Liver (tissue), 8 donors: ENCODE measurements at regions not wholly inside any gene's neighbourhood (a gene's known extent, or its start where the extent isn't known, plus 50 kb on each side); places are given as distances from the start of the nearest gene placed in this dataset.
A peak's percentile ranks its signal among the peaks of the same experiment; 100 is the strongest.

Experiments used
- DNase-seq: peaks from one replicate; pipeline ENCODE4 v3.0.0-alpha.2; 2017; ENCODE audit warnings: low spot score
- H3K27ac ChIP-seq, 2 donors: one replicate each; pipeline ENCODE4 v1.7.0; 2013; ENCODE audit warnings: inconsistent platforms in 2 of 2, low read length in 2 of 2, control low read depth in 1 of 2, low read depth in 1 of 2, mild to moderate bottlenecking in 1 of 2
- H3K27me3 ChIP-seq, 4 donors: one replicate each; pipeline versions ENCODE4 v1.6.1 to v1.7.0; 2013; ENCODE audit warnings: low read length in 3 of 4, inconsistent platforms in 1 of 4, mild to moderate bottlenecking in 1 of 4, moderate library complexity in 1 of 4; ENCODE audit not compliant: control insufficient read depth in 4 of 4, insufficient read depth in 4 of 4
- H3K36me3 ChIP-seq, 4 donors: one replicate each; pipeline versions ENCODE4 v1.6.1 to v1.7.0; 2013; ENCODE audit warnings: low read length in 3 of 4, mild to moderate bottlenecking in 3 of 4, low read depth in 1 of 4, moderate library complexity in 1 of 4; ENCODE audit not compliant: control insufficient read depth in 4 of 4, insufficient read depth in 3 of 4
- H3K4me1 ChIP-seq, 4 donors: one replicate each; pipeline versions ENCODE4 v1.6.1 to v1.7.0; 2013; ENCODE audit warnings: low read length in 3 of 4, mild to moderate bottlenecking in 3 of 4, moderate library complexity in 1 of 4; ENCODE audit not compliant: control insufficient read depth in 4 of 4, insufficient read depth in 4 of 4
- H3K4me3 ChIP-seq, 3 donors: one replicate each; pipeline versions ENCODE4 v1.6.1 to v1.7.0; 2013; ENCODE audit warnings: low read length in 3 of 3, control low read depth in 1 of 3, low read depth in 1 of 3, mild to moderate bottlenecking in 1 of 3
- H3K9ac ChIP-seq, 2 donors: one replicate each; pipeline ENCODE4 v1.7.0; 2013; ENCODE audit warnings: low read length in 2 of 2, mild to moderate bottlenecking in 2 of 2, moderate library complexity in 2 of 2, control low read depth in 1 of 2, low read depth in 1 of 2
- H3K9me3 ChIP-seq, 4 donors: one replicate each; pipeline versions ENCODE4 v1.6.1 to v1.7.0; 2013; ENCODE audit warnings: low read length in 3 of 4; ENCODE audit not compliant: control insufficient read depth in 4 of 4
- ATF3 ChIP-seq: IDR thresholded peaks from 2 replicates; pipeline ENCODE4 v1.6.1; 2016; ENCODE audit warnings: antibody characterized with exemption
- CTCF ChIP-seq: fragments of 150-350 bp; IDR thresholded peaks from 2 replicates; pipeline ENCODE4 v1.5.1; 2017; ENCODE audit warnings: improper control_type of control experiment, low read depth, low read length; ENCODE audit not compliant: missing input control
- EGR1 ChIP-seq, 2 donors: IDR thresholded peaks; 2 replicates each; pipeline ENCODE4 v1.6.1; 2016 to 2018; ENCODE audit warnings: antibody characterized with exemption in 2 of 2, low read depth in 2 of 2
- FOXA1 ChIP-seq: IDR thresholded peaks from 2 replicates; pipeline ENCODE4 v1.6.1; 2016; ENCODE audit warnings: antibody characterized with exemption
- FOXA2 ChIP-seq: IDR thresholded peaks from 2 replicates; pipeline ENCODE4 v1.6.1; 2016; ENCODE audit warnings: antibody characterized with exemption
- GABPA ChIP-seq, 2 donors: IDR thresholded peaks in 1 of 2; conservative IDR thresholded peaks in 1 of 2; 2 replicates each; pipeline ENCODE4 v1.6.1; 2016; ENCODE audit warnings: antibody characterized with exemption in 2 of 2, mild to moderate bottlenecking in 1 of 2, moderate library complexity in 1 of 2
- HNF4A ChIP-seq, 2 donors: conservative IDR thresholded peaks; 2 replicates each; pipeline ENCODE4 v1.6.1; 2016; ENCODE audit warnings: antibody characterized with exemption in 2 of 2, mild to moderate bottlenecking in 2 of 2
- HNF4G ChIP-seq: IDR thresholded peaks from 2 replicates; pipeline ENCODE4 v1.6.1; 2016; ENCODE audit warnings: antibody characterized with exemption
- JUND ChIP-seq, 2 donors: IDR thresholded peaks; 2 replicates each; pipeline ENCODE4 v1.6.1; 2016; ENCODE audit warnings: antibody characterized with exemption in 2 of 2
- MAX ChIP-seq: IDR thresholded peaks from 2 replicates; pipeline ENCODE4 v1.6.1; 2016; ENCODE audit warnings: antibody characterized with exemption
- NR2F2 ChIP-seq: IDR thresholded peaks from 2 replicates; pipeline ENCODE4 v1.6.1; 2016; ENCODE audit warnings: antibody characterized with exemption
- REST ChIP-seq: IDR thresholded peaks from 2 replicates; pipeline ENCODE4 v1.6.1; 2016; ENCODE audit warnings: antibody characterized with exemption, mild to moderate bottlenecking
- RXRA ChIP-seq, 2 donors: IDR thresholded peaks; 2 replicates each; pipeline ENCODE4 v1.6.1; 2017 to 2018; ENCODE audit warnings: antibody characterized with exemption in 2 of 2, mild to moderate bottlenecking in 1 of 2
- SP1 ChIP-seq: IDR thresholded peaks from 2 replicates; pipeline ENCODE4 v1.6.1; 2018; ENCODE audit warnings: antibody characterized with exemption, mild to moderate bottlenecking
- TAF1 ChIP-seq: conservative IDR thresholded peaks from 2 replicates; pipeline ENCODE4 v1.6.1; 2016; ENCODE audit warnings: antibody characterized with exemption, mild to moderate bottlenecking
- YY1 ChIP-seq: IDR thresholded peaks from 2 replicates; pipeline ENCODE4 v1.6.1; 2016; ENCODE audit warnings: antibody characterized with exemption, mild to moderate bottlenecking
- WGBS: extraction: QIAGEN DNeasy Blood & Tissue Kit; methylation state at CpG from one replicate; pipeline ENCODE4 v1.1.7; 2013; 5-methylcytosine and 5-hydroxymethylcytosine counted together
- TF ChIP-seq, protein P1 (sequence below): IDR thresholded peaks from 2 replicates; pipeline ENCODE4 v1.6.1; 2016; ENCODE audit warnings: antibody characterized with exemption
- donor health status: healthy.
- donor health status: healthy.
- donor health status: healthy.
- donor health status: healthy.
- donor health status: healthy.

DNA sequence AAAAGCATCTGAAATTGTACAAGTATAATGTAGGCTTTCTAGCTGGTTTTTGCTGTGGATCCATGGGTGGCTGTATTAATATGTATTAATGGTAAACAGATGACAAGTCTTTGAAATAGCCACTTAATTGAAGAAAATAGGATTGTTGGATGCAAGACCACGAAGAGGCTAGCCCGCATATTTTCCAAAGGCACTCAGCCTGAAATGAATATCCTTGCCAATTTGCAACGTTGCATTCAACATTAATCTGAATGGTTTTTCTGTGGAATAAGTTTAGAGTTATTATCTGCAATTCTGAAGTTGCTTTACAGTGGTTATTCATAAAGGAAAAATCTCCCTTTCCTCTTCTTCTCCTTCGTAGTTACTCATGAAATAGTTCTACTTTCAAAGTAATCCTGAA is 86.2 kb upstream of the SPATS2L start:
- TF ChIP-seq GABPA (IDR thresholded peaks at IDR 0.05 in 1 of 2, conservative IDR thresholded peaks at IDR 0.05 in 1 of 2) (no peak), FOXA2 (no peak), YY1 (no peak), HNF4A (conservative IDR thresholded peaks at IDR 0.05) (no peak), EGR1 (IDR thresholded peaks at IDR 0.05; ENCODE audit: low read depth in 2 of 2) (no peak), HNF4G (no peak), MAX (no peak), NR2F2 (no peak), SP1 (no peak), ATF3 (no peak), FOXA1 (no peak), REST (no peak)
- WGBS = 57% methylated on average over 4 of the region's 4 CpGs
- peak overlapping the region; percentile 71 to 84 for H3K27ac ChIP-seq
- DNase-seq = no peak
- H3K4me3 ChIP-seq = no peak overlapping the region
- H3K27me3 ChIP-seq = no peaks in the 10 kb centered on the region
- H3K9ac ChIP-seq = no peak overlapping the region
- H3K4me1 ChIP-seq = peaks cover 9 to 61% (median 50%) of the 10 kb centered on the region in 4 donors
- no peaks in the 10 kb centered on the region for H3K9me3 ChIP-seq
- H3K36me3 ChIP-seq = no peaks in the 10 kb centered on the region

DNA sequence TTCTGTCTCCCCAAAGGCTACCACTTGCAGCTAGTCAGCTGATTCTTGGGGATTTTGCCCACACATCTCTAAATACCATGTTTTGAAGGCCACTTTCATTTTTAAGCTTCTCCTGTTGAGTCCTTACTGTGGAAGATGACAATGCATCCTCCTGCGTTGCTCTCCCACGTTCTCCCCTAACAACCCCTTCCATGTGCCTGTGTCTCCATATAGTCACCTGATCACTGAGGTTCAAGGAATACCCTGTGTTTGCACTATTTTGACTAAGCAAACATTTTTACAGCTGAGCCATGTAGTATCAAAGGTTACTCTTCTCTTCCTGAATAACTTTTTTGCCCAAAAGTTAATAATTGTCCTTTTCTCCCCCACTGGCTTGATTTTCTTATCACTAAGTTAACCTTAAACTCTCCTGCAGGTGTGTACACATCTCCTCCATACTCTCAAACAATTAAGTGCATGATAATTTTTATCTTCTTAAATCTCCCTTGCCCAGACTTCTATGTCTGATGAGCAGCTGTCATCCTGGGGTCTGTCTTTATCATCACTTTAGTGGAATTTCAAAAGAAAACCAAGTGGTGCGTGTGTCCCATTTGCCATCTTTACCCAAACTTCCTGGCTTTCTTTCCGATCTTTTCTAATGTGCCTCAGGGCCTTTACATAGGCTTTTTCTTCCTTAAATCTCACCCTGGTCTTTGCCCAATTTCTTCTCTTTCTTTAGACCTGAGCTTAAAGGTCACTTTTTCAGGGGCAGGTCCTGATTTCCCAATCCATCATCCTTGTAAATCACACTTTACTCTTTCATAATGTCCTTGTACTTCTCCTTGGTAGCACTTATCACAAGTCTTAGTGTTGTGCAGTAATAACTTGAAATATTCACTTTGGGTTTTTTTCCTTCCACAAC is 85.2 kb upstream of the SPATS2L start:
- DNase-seq = no peak
- Histone ChIP-seq H3K4me1 (peaks cover 9 to 66% (median 53%) of the 10 kb centered on the region in 4 donors), H3K4me3 (no peak overlapping the region), H3K36me3 (no peaks in the 10 kb centered on the region), H3K9me3 (no peaks in the 10 kb centered on the region), H3K27me3 (no peaks in the 10 kb centered on the region), H3K9ac (no peak overlapping the region), H3K27ac (peak overlapping the region; percentile 64 to 84)
- WGBS = 38% methylated on average over 4 of the region's 4 CpGs
- TF ChIP-seq MAX (peak; percentile 85), FOXA1 (peak; percentile 67), HNF4G (peak; percentile 32), NR2F2 (no peak), FOXA2 (peak; percentile 69), ATF3 (no peak), JUND (IDR thresholded peaks at IDR 0.05) (peak in 1 of 2 donors; percentile 82), HNF4A (conservative IDR thresholded peaks at IDR 0.05) (peak; percentile 59 to 81), GABPA (IDR thresholded peaks at IDR 0.05 in 1 of 2, conservative IDR thresholded peaks at IDR 0.05 in 1 of 2) (peak in 1 of 2 donors; percentile 33), SP1 (peak; percentile 96), TAF1 (no peak), CTCF (no peak), EGR1 (IDR thresholded peaks at IDR 0.05; ENCODE audit: low read depth in 2 of 2) (peak in 1 of 2 donors; percentile 38), REST (peak; percentile 84), RXRA (IDR thresholded peaks at IDR 0.05) (peak; percentile 90 to 91)
- TF ChIP-seq, protein P1, sequence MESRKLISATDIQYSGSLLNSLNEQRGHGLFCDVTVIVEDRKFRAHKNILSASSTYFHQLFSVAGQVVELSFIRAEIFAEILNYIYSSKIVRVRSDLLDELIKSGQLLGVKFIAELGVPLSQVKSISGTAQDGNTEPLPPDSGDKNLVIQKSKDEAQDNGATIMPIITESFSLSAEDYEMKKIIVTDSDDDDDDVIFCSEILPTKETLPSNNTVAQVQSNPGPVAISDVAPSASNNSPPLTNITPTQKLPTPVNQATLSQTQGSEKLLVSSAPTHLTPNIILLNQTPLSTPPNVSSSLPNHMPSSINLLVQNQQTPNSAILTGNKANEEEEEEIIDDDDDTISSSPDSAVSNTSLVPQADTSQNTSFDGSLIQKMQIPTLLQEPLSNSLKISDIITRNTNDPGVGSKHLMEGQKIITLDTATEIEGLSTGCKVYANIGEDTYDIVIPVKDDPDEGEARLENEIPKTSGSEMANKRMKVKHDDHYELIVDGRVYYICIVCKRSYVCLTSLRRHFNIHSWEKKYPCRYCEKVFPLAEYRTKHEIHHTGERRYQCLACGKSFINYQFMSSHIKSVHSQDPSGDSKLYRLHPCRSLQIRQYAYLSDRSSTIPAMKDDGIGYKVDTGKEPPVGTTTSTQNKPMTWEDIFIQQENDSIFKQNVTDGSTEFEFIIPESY = peak; percentile 82
